GM19372 (cell line): ENCODE measurements at regions not wholly inside any gene's neighbourhood (a gene's known extent, or its start where the extent isn't known, plus 50 kb on each side); places are given as distances from the start of the nearest gene placed in this dataset.

Source experiments
- ATAC-seq: cut with Tn5 transposase; IDR thresholded peaks from one replicate; pipeline ENCODE4 v1.9.1; 2021; ENCODE audit warnings: mild to moderate bottlenecking, low read depth, moderate library complexity; ENCODE audit not compliant: unreplicated experiment

DNA sequence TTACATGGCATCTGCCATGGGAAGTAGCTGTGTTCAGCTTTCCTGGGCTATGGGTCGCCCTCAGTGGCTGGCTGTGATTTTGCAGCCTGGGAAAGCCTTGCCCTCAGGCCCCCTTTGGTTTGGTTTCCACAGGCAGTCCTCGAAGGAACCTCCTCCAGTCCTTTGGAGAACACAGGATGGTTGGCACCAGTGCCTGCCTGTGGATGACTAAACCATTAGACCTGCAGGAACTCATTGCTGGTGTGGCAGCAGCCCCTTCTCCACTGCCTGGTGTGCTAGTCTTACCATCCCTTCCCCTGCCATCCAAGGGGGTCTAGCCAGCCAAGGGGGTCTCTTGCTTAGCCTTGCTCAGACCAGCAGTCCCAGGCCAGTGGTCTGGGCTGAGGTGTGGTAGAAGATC, 71.4 kb upstream of the PJA1 start:
- ATAC-seq: no peak

DNA sequence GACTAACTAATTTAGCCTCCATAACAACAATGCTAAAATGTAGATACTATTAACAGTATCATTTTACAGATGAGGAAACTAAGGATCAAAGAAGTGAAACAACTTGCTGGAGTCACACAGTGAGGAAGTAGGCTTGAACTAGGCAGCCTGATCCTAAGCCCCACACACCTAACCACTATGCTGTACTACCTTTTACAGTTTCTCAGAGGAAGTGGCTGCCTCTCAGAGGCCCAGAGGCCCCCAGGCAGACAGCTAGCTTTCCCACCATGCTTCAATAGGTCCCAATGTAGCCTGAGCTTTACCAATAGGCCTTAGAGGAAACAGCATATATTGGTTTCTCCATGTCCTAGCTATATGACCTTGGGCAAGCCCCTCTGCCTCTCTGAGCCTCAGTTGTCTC, 69.4 kb upstream of the PJA1 start:
- no peak for ATAC-seq

DNA sequence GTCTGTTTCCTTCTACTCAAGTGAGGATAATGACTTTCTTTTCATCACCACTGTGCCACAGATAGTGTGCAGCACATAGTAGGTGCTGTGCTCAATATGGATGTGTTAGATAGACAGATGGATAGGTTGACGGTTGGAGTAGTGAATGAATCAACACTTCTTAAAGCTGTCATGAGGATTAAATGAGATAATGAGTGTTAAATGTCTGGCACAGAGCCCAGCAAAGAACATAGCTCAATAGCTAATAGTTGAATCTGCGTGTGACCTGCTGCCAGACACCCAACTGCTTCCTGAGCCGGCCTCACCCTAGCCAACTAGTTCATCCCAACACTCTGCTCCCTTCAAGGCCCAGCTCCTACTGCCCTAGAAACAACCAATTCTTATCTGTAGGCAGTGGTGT, 67.7 kb upstream of the PJA1 start:
- ATAC-seq: no peak

DNA sequence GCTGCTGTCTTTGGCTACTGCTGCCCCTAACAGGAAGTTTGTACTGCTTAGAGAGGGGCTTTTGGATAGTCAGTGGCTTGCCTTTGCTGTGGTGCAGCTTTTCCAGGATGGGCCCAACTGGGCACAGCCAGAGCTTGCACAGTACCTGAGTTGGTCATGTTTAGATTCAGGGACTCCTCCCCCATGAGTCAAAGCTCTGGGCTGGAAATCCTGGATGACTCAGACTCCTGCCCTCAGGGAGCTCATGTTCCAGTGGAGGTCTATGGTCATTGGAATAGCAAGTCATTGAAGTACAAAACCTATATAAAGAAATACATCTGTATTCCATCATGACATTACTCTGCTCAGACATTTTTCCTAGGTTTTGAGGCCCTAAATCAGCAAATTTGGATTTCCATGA, 66.7 kb upstream of the PJA1 start:
- no peak for ATAC-seq

DNA sequence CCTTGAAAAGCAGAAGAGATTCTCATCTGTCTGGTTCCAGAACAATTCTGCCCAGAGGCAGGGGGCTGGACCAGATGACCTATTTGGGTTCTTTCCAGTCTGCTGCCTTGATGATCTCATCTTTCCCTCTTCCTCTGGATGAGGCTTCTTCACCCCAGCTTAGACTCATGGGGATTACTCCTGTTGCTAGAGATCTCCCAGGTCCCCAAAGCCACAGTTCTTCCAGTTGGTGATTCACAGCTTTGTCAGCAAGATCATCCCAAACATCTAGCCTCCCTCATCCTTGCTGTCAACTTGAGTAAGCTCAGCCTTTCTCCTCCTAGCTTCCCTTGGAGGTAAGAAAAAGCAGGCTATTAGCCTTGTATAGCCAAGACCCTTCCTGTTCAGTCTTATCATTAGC, 64.2 kb upstream of the PJA1 start:
- no peak for ATAC-seq

DNA sequence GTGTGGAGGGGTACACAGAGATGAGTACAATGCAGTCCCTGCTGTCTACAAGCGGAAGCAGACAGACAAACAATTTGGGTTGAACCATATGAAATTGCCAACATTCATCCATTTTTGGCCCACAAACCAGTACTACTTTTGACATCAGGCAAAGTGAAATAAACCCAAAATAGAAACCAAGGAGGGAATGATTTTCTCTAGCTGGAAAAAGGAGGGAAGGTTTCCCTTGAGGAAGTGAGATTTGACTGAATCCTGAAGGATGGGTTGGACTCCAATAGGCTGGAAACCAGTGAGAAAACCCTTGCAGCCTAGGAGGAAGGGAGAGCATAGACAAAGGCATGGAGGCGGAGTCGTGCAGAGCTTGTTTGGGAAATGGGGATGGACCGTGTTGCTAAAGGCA, 63.5 kb upstream of the PJA1 start:
- no peak for ATAC-seq

DNA sequence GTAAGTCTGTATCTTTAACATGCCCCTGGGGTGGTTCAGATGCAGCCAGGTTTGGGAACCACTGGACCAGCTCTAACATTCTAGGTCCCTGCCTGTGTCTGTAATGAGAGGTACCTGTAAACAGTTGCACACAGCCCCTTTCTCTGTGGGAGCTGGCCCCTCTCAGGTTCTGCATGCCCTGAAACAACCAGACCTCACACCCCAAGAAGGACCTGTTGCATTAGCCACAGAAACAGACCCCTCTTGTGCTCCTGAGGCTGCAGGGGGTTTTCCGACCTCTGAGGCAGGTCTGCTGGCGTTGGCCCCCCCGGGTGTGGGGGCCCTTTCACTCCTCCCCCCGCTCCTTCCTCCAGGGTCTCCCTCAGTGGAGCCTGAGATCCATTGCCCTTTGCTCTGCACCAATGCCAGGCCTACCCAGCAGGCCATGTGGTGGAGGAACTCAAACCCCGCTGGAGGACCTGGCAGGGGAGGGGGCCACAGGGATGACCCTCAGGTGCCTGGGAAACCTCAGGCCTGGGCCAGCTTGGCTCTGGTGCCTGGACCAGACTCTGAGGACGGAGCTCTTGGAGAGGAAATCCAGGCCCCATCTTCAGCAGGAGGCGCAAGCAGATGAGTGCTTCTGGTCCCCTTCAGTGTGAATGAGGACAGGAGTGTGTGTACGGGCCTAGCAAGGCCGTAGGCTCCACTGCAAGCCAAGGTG, 61.4 kb upstream of the PJA1 start:
- no peak for ATAC-seq

DNA sequence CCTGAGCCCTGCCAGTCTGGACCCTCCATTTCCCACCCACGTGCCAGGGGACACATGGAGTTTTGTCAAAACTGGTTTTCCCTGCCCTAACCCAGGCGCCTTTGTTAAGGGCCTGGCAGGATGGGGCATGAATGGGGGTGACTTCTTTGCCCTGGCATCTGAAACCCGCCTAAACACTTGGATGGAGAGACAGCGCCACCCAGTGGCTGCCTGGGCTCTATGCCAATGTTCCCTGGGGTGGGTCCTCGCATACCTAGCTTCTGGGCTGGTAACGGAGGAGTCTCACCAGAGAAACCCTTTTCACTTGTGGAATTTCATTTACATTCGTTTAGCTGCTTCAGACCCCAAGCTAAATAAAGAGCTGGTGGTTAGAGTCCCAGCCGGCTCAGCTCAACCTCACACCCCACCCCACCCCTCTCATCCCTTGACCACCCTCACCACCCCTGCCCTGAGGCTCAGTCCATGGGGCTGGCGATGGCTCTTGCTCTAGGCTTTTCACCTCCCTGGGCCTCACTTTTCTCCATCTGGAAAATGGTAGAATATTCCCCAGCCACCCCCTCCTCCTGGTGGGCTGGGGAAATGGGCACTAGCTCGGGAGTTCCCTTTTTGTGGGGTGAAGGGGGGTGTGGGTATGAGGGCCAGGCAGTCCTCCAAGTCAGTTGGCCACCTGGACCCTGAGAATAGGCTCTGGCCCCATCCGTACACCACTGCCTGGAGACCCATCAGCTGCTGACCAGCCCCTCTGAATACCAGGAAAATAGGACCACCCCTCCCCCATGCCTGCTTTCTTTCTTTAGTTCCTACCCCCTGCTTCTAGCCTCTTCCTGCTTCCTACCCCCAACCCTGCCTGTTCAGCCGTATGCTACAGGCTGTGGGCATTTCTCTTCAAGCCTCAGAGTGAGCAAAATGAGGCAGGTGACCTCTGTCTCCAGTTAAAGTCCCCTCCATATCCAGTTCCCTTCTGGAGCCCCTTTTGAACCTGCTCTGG, 57.1 kb upstream of the PJA1 start:
- peak; percentile 79 for ATAC-seq

DNA sequence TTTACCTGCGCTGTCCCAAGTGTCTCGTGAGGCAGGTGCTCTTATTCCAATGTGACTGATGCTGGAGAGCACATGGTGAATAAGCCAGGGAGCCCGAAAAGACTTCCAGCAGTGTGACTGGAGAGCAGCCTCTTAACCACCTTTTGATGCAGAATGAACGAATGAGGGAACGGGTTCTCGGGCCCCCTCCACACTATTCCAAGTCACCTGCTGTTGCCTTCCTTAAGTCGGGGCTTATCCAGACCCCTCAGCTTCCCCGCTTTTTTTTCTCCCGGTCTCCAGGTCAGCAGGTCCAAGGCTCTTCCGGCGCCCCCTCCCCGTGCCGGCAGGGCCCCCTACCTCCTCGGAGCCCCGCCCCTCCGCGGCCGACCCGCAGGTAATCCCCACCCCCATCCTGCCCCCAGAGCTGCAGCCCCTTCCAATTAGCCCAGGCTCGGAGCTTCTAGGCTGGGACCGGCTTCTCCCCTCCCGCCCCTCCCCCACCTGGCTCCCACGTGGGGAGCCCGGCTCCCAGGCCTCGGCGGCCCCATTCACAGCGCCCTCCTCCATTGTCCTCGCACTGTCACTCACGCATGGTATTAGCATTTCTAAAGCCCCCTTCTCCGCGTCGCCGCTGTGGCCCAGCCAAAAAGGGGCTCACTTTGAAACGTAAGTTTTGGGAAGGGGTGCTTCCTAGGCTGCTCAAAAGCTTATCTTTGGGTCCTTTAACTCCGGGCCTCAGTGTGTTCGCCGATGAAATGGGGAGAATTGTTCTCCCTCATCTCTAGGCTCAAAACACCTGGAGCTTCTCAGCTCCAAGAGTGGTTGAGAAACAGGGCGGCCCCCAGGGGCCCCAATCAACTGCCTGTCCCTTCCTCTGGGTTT, 56.2 kb upstream of the PJA1 start:
- ATAC-seq: peak; percentile 24

DNA sequence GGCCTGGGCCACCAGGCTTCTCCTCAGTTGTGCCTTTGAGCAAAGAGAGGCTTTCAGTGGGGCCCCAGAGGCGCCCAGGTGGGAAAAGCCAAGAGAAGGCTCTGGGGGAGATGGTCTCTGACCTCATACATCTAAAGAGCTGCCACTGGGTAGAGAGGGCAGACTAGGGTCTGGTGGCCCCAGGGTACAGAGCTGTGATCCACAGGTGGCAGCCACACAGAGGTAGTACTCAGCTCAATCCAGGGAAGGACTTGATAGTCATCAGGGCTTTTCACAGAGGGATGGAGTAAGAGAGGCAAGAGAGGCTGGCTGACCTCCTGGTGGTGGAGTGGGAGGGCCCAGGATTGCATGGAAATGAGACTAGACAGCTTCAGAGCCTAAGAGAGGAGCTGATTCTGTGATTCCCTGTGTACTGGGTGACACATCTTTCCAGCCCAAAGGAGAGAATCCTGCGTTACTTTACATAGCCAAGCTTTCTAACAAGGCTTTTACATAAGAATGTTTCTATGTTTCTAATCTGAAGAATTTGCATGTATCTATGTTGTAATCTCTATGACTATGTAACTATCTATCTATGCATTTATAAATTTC, 53.2 kb upstream of the PJA1 start:
- ATAC-seq: no peak

DNA sequence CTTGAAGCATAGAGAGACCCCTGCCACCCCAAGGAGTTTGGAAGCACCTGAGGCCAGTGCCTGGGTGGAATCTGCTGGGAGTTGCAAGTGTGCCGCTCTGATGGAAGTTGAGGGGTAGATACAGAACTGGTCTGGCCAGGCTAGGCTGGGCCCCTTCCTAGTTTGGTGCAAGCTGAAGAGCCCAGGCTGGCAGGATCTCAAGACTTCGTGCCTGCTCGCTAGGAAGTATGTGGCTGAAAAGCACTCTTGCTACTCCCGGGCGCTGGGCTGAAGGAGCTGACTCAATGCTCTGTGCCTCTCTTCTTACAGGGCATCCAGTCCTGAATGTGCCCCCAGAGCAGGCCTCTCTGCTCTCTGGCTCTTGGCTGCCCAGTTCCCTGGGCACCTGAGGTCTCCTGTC, 51.7 kb upstream of the PJA1 start:
- ATAC-seq: no peak

DNA sequence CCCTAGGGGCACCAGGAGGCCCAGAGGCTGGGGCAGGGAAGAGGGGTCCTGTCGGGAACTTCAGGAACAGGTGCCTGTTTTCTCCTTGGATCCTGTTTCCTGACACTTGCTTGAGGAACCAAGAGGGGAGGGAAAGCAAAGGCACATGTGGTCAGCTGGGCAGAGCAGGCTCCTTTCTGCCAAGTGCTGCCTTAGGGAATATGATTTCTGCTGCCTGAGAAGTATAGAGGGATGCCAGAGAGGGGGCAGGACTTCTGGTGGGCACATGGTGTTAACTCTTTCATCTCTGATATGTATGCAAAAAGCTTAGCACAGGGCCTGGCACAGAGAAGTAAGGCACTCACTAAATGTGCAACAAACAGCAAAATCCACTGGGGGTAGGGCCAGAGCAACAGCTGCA, 51.2 kb upstream of the PJA1 start:
- no peak for ATAC-seq

DNA sequence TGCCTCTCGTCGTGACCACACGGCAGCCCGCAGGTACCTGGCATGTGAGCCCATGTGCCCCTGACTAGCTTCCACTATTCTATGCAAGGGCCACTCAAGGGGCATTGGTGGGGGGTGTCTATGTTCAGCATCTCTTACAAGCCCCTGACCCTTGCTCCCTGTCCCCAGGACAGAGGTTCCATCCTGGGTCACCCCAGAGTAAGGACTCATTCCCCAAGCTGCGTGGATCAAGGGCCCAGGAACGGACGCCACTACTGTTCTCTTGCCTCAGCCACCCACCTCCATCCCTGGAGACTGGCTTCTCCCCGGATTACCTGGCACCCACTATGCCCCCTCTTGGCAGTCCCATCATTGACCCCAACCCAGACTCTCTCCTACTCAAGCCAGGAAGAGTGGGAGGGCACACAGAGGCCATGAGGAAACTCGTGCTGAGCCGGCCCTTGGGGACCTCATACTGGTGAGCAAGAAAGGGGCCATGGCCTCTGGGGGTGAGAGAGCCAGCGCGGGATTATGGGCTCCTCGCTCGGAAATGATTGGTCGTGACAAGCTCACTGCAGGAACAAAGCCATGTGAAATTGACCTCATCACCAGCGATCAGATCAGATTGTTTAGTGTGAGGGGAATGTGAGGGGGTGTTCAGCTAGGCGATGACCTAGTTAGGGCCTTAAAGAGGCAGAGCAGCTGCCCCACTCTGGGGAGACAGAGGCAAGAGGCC, 50.1 kb upstream of the PJA1 start:
- ATAC-seq: no peak
